HCT116 (cell line): ENCODE measurements at regions not wholly inside any gene's neighbourhood (a gene's known extent, or its start where the extent isn't known, plus 50 kb on each side); places are given as distances from the start of the nearest gene placed in this dataset.

Experiments used
- SIN3A ChIP-seq: IDR thresholded peaks from 2 replicates; pipeline ENCODE4 v1.6.1; 2012; ENCODE audit warnings: low read depth
- TF ChIP-seq, protein P1 (sequence below), 3 experiments: fragments of 200-600 bp in 1 of 3; sonication (generic) in 1 of 3; IDR thresholded peaks in 2 of 3; conservative IDR thresholded peaks in 1 of 3; 2 replicates each; pipeline ENCODE4 v1.5.1; 2012 to 2017; ENCODE audit warnings: low read depth in 2 of 3, low read length in 2 of 3, antibody characterized with exemption in 1 of 3, borderline replicate concordance in 1 of 3, control low read depth in 1 of 3, mild to moderate bottlenecking in 1 of 3, mixed read lengths in 1 of 3, mixed run types in 1 of 3, moderate library complexity in 1 of 3; ENCODE audit not compliant: insufficient read depth in 1 of 3

DNA sequence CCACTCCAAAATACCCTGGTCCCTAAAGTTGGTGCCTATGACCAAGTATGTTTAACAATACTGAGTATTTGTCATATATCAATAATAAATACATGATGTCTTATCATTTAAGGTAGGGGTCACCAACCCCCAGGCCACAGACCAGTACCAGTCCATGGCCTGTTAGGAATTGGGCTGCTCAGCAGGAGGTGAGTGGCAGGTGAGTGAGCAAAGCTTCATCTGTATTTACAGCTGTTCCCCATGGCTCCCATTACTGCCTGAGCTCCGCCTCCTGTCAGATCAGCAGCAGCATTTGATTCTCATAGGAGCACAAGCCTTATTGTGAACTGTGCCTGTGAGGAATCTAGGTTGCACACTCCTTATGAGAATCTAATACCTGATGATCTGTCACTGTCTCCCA is 126.2 kb downstream of the HNRNPD start:
- no peak for TF ChIP-seq SIN3A
- TF ChIP-seq, protein P1, sequence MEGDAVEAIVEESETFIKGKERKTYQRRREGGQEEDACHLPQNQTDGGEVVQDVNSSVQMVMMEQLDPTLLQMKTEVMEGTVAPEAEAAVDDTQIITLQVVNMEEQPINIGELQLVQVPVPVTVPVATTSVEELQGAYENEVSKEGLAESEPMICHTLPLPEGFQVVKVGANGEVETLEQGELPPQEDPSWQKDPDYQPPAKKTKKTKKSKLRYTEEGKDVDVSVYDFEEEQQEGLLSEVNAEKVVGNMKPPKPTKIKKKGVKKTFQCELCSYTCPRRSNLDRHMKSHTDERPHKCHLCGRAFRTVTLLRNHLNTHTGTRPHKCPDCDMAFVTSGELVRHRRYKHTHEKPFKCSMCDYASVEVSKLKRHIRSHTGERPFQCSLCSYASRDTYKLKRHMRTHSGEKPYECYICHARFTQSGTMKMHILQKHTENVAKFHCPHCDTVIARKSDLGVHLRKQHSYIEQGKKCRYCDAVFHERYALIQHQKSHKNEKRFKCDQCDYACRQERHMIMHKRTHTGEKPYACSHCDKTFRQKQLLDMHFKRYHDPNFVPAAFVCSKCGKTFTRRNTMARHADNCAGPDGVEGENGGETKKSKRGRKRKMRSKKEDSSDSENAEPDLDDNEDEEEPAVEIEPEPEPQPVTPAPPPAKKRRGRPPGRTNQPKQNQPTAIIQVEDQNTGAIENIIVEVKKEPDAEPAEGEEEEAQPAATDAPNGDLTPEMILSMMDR (IDR thresholded peaks at IDR 0.05 in 2 of 3, conservative IDR thresholded peaks at IDR 0.05 in 1 of 3; ENCODE audit: borderline replicate concordance in 1 of 3, insufficient read depth in 1 of 3, low read depth in 2 of 3, low read length in 2 of 3): no peak
